ENCODE measurements at regions not wholly inside any gene's neighbourhood (a gene's known extent, or its start where the extent isn't known, plus 50 kb on each side); places are given as distances from the start of the nearest gene placed in this dataset.

DNA sequence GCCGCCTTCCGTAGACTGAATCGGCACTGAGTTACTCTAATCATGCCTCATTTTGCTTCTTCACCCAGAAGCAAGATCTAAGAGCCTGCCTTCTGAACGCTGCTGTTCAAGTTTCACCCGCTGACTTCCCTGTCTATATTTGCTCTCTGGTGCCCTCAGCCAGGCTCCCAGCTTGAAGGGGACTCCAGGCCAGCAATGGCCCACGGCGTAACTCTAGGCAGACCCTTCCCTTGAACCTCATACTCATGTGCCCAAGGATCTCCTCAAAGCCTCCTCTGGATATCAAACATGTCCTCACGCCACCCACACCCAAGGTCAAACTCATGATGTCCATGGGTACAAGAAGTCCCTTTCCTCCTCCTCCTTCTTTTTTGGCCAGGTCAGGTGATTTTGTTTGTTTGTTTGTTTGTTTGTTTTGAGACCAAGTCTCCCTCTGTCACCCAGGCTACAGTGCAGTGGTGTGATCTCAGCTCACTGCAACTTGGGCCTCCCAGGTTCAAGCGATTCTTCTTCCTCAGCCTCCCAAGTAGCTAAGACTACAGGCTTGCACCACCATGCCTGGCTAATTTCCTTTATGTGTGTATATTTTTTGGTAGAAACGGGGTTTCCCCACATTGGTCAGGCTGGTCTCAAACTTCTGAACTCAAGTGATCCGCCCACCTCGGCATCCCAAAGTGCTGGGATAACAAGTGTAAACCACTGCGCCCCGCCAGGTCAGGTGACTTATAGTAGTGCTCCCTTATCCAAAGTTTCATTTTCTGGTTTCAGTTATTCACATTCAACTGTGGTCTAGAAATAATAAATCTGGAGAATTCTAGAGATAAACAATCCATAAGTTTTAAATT is 239.0 kb downstream of the SYK start:
- no peak for DNase-seq (ENCODE audit: low read depth in 2 of 2)

DNA sequence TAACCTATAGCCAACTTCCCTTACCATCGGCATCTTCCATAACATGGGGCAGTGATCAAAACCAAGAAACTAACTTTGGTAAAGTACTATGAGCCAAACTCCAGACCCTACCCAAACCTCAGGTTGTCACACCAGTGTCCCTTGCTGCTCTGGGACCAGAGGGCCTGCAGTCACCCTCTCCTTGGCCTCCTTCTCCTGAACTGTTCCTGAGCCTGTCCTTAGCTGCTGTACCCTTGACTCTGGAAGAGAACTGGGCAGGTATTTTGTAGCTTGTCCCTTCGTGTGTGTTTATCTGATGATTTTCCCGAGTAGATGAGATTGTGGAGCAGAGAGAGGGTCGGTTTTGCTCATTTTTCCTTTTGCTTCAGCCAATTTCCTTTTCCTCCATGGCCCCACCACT is 240.4 kb downstream of the SYK start:
- no peak for DNase-seq (ENCODE audit: low read depth in 2 of 2)

DNA sequence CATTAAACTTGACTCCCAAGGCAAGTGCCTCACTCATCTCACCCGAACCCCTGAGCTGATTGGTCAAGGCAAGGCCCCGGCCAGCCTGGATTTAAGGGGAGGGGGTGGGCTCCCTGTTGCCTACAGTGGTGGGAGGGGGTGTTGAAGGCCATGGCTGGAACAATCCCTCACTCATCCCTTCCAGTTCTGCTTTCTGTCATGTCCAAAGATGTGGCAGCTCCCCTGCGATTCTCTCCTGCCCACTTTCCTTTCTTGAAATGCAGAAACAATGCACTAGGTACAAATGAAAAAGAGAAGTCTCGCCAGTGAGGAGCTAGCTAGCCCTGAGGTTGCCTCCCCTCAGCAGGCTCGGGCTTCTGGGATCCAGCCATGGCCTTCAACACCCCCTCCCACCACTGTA is 240.9 kb downstream of the SYK start:
- no peak for DNase-seq (ENCODE audit: low read depth in 2 of 2)

DNA sequence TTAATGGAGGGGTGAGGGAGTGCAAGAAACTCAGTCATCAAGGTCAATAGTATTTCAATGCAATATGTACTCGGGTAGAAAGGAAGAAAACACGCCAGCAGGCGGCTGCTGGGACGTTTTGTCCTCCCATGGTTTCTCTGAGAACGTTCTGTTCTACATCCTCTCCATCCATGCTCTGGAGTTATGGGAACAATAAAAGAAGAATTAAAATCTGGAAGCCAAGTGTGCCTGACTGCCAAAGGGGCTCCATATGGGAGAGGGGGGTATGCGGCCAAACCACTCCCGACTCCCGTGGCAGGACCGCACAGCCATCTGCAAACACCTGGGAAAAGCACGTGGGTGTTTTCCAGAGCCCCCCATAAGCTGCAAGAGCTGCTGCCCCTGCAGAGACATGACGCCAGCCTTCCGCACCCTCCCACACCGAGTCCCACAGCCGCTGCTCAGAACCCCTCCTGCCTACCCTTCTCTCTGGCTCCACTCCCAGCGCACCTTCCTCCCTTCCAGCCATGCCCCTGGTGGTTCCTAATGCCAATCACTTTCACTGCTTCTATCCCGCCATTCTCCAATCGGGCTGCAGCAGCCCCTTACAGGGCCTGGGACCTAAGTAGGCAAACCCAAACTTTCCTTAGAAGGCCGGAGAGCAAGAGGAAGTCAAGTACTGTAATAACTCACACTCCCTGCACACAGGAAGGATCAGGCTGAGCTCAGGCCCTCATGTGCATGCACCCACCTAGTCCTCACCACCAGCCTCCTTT is 241.6 kb downstream of the SYK start:
- DNase-seq (ENCODE audit: low read depth in 2 of 2) = no peak

DNA sequence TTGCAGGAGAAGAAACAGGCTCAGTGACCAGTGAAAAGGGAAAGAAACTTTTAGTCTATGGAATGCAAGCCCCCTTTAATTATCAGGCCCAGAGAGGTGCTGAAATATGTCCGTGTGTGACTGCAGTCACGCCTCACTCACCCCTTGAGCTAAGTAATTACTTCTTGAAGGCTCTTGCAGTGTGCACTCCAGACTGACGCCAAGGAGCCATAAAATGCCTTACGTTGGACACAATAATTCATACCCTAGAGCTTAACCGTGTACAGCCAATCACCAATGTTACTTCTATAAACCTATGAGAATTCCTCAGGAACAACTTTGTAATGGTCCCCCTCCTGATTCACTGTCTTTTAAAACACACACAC is 242.2 kb downstream of the SYK start:
- DNase-seq (ENCODE audit: low read depth in 2 of 2) = no peak

DNA sequence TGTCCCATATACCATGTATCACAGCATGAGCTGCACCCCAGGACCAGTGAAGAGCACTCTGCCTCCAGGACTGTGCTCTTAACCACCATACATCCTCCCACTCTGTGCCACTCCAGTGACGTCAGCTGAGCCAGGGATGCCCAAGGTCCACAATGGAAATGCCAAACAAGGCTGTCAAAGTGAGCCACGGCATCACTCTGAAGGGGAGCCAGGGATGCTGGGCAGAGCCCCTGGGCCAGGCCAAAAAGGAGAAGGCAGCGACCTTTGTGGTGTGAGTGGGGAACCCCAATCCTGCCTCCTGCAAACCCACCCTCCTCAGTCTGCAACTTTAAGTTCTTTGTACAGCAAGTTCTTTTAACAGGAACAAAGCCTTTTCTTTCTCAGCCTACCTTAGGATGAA is 242.7 kb downstream of the SYK start:
- no peak for DNase-seq (ENCODE audit: low read depth in 2 of 2)

- DNase-seq (ENCODE audit: low read depth in 2 of 2) = no peak
Observed at GRCh38 chr9:91045041-91045440, 243.4 kb downstream of the SYK start.

DNA sequence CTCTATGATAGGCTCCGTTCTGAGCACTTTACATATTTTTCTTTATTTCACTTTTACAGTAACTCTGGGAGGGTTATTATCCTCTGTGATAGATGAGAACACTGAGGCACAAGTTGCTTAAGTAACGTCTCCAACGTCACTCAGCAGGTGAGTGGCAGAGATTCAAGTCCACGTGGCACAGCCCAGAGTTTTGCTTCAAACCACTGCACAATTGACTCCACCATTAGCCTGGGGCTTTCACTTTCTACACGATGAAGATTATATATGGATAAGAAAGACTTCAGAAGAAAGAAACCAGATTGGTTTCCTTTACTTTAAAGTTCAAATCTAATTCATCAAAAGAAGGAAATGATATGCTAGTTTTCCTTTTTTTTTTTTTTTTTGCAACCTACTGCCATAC is 245.9 kb downstream of the SYK start:
- no peak for DNase-seq (ENCODE audit: low read depth in 2 of 2)

GRCh38 chr9:91047993-91048607 is 246.5 kb downstream of the SYK start:
- peak; percentile 69 to 89 for DNase-seq (ENCODE audit: low read depth in 2 of 2)

GRCh38 chr9:91048749-91049148 is 247.1 kb downstream of the SYK start:
- DNase-seq (ENCODE audit: low read depth in 2 of 2) = no peak

DNA sequence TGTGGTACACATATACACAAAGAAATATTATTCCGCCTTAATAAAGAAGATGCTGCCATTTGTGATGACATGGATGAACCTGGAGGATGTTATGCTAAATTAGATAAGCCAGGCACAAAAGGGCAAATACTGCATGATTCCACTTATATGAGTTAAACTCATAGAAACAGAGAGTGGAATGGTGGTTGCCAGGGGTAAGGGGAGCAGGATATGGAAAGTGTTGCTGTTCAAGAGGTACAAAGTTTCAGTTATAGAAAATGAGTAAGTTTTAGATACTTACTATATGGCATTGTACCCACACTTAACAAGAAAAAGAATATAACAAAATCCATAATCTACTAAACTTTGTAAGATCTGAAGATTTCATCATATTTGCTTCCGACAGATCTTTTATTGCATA is 252.2 kb downstream of the SYK start:
- DNase-seq (ENCODE audit: low read depth in 2 of 2) = no peak

DNA sequence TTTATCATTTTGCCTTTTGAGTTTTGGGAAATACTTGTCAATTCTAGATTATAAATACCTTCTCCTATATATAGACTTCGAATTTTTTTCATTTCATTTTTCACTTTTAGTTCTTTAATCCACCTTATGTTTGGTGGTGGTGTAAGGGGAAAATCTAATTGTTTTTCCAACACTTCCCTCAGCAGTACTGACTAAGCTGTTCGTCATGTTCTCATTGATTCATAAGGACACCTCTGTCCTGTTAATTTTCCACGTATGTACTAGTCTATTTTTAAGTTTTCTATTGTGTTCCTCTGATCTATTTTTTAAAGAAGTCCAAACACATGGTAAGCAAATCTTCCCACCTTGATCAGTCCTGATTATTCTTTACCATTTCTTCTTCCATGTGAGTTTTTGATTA is 254.2 kb downstream of the SYK start:
- peak; percentile 55 to 82 for DNase-seq (ENCODE audit: low read depth in 2 of 2)

DNA sequence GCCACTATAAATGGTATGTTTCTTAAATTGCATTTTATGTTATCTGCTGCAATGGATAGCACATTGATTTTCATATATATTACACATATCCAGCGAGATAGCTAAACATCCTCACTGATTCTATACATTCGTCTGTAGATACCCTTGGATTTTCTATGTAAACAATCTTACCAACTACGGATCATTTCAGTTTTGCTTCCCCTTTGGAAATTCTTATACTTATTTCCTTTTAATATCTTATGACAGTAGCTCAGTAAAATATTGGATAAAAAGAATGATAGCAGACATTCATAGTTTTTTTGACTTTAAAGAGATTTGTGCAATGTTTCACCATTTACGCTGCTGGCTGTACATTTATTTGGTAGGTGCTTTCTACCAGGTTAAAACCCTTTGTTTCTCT is 254.9 kb downstream of the SYK start:
- DNase-seq (ENCODE audit: low read depth in 2 of 2) = no peak

- peak; percentile 28 to 89 for DNase-seq (ENCODE audit: low read depth in 2 of 2)
Observed at GRCh38 chr9:91056917-91057316, 255.3 kb downstream of the SYK start.

DNA sequence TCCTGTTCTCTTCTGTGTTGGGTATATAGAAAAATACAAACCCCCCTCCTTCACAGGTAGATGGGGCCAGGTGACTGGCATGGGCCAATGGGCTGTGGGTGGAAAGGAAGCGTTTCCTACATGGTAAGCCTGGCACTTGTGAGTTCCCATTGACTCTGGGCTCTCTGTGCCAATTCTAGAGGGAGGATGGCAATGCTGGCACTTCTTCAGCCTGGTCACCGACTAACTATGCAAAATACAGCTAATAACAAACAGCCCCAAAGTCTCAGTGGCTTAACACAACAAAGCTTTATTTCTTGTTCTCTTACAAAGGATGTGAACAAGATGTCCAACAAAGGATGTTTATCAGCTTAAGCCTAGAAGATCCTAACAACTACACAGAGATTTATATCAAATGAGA is 258.1 kb downstream of the SYK start:
- peak in 1 of 2 donors; percentile 64 for DNase-seq (ENCODE audit: low read depth in 2 of 2)

GRCh38 chr9:91060520-91061343 is 259.1 kb downstream of the SYK start:
- DNase-seq (ENCODE audit: low read depth in 2 of 2) = peak; percentile 96 to 98

- no peak for DNase-seq (ENCODE audit: low read depth in 2 of 2)
Observed at GRCh38 chr9:91061506-91061905, 259.9 kb downstream of the SYK start.

DNA sequence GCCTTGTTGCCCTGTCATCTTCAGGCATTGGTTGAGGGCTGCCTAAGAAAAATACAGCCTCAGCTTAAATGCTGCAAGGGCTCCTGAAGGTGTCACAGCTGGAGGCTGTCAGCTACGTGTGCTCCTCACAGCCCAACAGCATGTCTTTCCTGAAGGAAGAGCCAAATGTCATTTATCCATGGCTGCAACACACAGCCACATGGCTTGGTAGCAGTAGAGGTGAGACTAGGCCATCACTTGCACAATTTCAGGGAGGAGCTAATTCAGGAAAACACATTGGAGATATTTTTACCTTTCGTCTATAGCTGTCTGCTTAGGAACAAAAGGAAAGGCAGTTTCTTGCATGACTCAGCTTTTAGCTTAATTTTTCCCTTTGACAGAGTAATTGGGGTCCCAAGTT is 260.7 kb downstream of the SYK start:
- DNase-seq (ENCODE audit: low read depth in 2 of 2) = no peak

DNA sequence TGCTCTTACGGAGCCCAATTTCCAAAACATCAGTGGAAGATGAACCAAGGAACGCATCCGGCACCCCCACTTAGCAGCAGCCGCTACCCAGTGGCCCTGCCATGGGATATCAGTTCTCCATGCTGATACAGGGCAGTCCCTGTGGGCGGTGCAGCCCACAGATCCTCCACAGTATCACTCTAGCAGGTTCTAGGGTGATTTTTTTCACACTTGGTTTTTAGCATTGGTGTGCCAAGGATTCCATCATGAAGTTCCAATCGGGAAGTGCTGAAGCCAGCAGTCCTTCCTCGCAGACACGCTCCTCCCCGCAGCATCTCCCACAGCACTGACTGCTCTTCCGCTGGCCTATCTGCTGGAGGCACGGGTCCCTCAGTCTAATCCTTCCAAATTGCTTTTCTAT is 261.9 kb downstream of the SYK start:
- no peak for DNase-seq (ENCODE audit: low read depth in 2 of 2)

DNA sequence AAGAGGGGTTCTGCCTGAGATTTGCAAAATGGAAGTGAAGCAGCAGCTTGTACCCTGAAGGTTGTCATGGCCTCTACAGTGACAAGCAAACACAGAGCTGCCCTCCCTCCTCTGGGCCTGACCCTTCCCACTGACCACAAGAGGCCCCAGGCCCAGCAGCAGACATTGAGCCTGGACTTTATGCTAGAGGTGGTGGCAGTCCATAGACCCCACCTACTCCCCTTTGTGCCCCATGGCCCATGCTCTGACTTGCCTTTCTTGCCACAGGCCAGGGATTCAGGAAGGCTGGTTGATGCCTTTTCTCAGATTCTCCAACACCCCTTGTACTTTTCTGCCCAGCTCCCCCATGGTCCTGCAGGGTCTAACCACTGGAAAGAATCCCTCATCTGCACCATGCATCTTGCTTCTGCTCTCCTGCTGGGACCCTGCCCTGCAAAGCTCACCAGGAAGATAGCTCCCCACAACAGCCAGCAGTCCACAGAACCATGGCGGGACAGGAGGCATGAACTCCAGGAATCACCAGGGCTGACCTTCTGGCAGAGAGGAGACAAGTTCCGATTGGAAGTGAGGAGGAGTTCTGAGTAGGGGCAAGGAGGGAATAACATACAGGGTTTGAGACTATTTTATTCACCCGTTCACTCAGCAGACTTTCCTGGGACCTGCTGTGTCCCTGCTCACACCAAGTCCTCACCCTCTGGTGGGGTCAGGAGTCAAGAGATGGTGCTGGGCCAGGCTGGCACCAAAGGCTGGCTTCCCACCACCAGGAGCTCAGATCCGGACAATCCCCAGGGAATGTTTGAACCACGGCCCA is 263.8 kb downstream of the SYK start:
- DNase-seq (ENCODE audit: low read depth in 2 of 2) = no peak

GRCh38 chr9:91066042-91066415 is 264.4 kb downstream of the SYK start:
- no peak for DNase-seq (ENCODE audit: low read depth in 2 of 2)
